H1 (cell line): ENCODE measurements at regions not wholly inside any gene's neighbourhood (a gene's known extent, or its start where the extent isn't known, plus 50 kb on each side); places are given as distances from the start of the nearest gene placed in this dataset.

Source experiments
- ASH2L ChIP-seq: fragments of 200-600, 300-600 bp; sonication (generic); IDR thresholded peaks from one replicate; pipeline ENCODE4 v1.7.1; 2017; ENCODE audit warnings: low read length
- BACH1 ChIP-seq: IDR thresholded peaks from 2 replicates; pipeline ENCODE4 v1.6.1; 2012; ENCODE audit warnings: low read length, improper control_type of control experiment
- EGR1 ChIP-seq: IDR thresholded peaks from 2 replicates; pipeline ENCODE4 v1.6.1; 2011; ENCODE audit warnings: low read depth, low read length, borderline replicate concordance
- HDAC2 ChIP-seq, 2 experiments: fragments of 300-600 bp in 1 of 2; sonication (generic) in 1 of 2; IDR thresholded peaks; 2 replicates each; pipeline ENCODE4 v1.6.1; 2011 to 2012; ENCODE audit warnings: low read depth in 2 of 2, low read length in 2 of 2, mild to moderate bottlenecking in 2 of 2, moderate library complexity in 2 of 2, borderline replicate concordance in 1 of 2, inconsistent platforms in 1 of 2
- JUN ChIP-seq: IDR thresholded peaks from 2 replicates; pipeline ENCODE4 v1.6.1; 2011; ENCODE audit warnings: low read depth, mild to moderate bottlenecking, improper control_type of control experiment, low read length
- KDM4A ChIP-seq: IDR thresholded peaks from one replicate; pipeline ENCODE4 v1.7.1; 2012; ENCODE audit warnings: low read depth, mild to moderate bottlenecking, moderate library complexity, low read length, inconsistent platforms; ENCODE audit not compliant: severe bottlenecking
- KDM5A ChIP-seq: fragments of 200-600 bp; IDR thresholded peaks from 2 replicates; pipeline ENCODE4 v1.7.1; 2012; ENCODE audit warnings: mild to moderate bottlenecking, low read length, inconsistent platforms, mixed read lengths

DNA sequence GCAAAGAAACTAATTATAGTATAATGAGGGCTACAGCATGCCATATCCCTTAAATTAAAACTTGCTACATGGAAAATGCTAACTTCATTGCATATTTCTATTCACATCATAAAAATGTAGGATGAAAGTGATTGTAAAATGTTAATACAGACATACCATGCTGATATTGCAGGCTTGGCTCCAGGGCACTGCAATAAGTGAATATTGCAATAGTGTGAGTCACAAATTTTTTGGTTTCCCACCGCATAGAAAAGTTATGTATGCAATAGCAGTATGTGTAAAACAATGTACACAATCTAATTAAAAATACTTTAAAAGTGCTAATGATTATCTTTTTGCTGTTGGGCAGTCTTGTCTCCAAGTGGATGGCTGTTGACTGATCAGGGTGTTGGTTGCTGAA is 162.1 kb downstream of the CD8B2 start (continued):
- TF ChIP-seq EGR1 (no peak), ASH2L (no peak), BACH1 (no peak), HDAC2 (IDR thresholded peaks at IDR 0.05; ENCODE audit: borderline replicate concordance in 1 of 2, low read depth in 2 of 2, low read length in 2 of 2) (no peak), KDM5A (no peak), JUN (no peak), KDM4A (no peak)
- TF ChIP-seq, all 59 proteins: peak for 0
